GM21526 (cell line): ENCODE measurements at regions not wholly inside any gene's neighbourhood (a gene's known extent, or its start where the extent isn't known, plus 50 kb on each side); places are given as distances from the start of the nearest gene placed in this dataset.
"Not testable (repeated sequence)": the region's sequence is repeated elsewhere in the genome, so short reads cannot be mapped to it uniquely, and the experiment has no call there.

Source experiments
- ATAC-seq: cut with Tn5 transposase; IDR thresholded peaks from one replicate; pipeline ENCODE4 v1.9.1; 2021; ENCODE audit warnings: moderate library complexity; ENCODE audit not compliant: unreplicated experiment, low FRiP score

GRCh38 chr1:55519276-55519675 is 304.1 kb upstream of the USP24 start:
- no peak for ATAC-seq

DNA sequence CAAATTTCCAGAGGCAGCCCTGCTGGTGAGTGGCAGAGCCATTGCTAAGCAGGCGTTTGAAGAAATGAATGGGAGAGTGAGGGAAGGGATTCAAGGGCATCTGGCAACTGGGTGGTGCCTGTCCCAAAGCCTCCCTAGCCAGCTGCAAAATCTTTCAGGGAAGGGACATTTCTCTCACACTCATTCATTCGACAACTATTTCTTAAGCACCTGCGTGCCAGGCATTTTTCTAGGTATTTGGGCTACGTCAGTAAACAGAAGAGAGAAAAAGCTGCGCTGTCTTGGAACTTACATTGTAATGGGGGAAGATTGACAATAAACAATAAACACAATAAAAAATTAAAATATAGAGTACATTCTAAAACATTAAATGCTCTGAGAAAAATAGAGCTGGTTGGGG is 301.9 kb upstream of the USP24 start:
- no peak for ATAC-seq

- not testable (repeated sequence) for ATAC-seq
Observed at GRCh38 chr1:55514571-55514970, 299.4 kb upstream of the USP24 start.

DNA sequence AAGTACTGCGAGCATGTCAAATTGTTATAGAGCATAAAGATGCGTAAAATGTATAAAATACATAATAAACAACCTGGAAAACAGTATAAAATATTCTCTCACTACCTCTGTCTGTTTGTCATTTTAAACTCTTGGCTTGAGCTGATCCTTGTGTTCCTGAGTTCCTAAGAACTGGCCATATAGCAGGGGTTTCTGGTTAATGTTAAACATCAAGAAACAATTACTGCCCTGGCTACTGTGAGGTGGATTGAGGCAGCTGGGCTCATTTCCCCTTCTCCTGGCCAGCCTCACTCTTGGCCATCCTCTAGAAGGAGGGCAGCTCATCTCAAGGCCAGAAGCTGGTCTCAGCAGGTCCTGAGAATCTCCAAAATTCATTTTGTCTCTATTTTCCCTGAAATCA is 297.3 kb upstream of the USP24 start:
- ATAC-seq, result no peak

DNA sequence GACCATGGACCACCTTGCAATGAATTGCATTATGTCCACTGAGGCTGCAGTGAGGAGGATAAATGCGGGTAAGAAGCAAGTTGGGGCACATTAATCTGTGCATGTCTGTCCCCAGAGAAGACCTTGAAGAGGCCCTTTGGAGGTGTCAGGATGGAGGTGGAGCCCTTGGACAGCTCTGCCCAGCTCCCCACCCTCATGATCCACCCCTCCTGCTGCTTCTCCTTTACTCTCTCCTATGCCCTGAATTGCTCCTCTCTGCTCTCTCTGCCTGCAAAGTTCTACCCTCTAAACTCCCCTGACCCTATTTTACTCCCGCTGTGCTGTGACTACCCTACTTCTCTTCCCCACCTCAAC is 292.4 kb upstream of the USP24 start:
- no peak for ATAC-seq

GRCh38 chr1:55506740-55507577 is 291.8 kb upstream of the USP24 start:
- no peak for ATAC-seq

DNA sequence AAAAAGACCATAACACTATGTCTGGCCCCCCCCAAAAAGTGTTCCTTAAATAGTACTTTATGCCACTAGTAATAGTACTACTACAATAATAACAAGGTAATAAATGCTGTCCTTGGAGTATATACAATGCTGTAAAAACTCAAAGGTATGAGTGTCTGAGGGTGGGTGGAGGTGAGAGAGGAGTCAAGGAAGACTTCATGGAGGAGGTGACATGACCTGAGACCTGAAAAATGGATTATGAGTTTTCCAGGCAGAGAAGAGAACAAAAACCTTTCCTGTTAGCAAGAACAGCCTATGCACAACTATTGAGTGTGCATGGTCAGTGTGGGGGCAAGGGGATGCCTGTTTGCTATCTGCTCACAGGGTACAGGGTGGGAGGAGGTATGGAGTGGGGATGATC is 290.2 kb upstream of the USP24 start:
- ATAC-seq, result no peak

DNA sequence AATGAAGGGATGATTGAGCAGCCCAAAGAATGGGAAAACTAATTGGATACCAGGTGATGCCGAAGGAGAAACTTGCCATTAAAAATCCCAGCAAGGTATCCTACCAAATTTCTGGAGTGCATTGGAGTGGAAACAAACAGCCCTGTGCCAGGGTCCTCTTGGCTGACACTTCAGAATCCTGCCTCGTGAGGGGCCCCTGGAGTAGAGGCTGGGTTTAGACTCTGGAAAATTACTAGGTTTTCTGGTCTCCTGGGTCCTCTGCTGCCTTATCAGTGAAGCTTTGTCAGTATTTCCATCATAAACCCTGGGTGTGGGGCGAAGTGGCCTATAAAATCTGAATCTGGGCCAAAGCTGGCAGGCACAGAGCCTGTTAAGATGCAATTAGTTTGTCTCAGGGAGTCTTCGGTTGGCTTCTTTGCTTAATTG is 289.2 kb upstream of the USP24 start:
- no peak for ATAC-seq

DNA sequence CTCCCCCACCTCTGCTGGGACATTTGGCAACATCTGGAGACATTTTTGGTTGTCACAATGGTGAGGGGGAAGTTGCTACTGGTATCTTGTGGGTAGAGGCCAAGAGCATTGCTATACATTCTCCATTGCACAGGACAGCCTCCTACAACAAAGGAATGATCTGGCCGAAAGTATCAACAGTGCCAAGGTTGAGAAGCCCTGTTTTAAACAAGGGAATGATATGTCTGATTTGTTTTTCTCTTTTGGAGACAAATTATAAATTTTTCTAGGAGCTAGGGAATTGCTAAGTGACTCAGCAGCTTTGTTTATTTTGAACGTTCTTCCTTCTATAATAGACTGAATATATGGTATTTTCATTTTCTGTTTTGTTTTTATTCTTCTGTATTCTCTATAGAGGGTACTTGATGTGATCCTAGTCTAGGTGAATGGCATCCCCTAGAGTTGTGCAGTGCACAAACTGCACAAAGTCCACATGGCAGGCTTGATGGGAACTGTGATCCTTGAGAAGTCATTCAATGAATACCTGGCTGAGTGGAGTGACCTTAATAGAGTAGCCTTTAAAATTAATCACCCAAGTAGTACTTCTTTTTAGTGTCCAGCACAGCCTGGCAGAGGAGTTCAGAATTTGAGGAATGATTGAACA is 288.6 kb upstream of the USP24 start:
- ATAC-seq, result no peak

GRCh38 chr1:55500601-55501000 is 285.4 kb upstream of the USP24 start:
- ATAC-seq, result no peak

- no peak for ATAC-seq
Observed at GRCh38 chr1:55490547-55490946, 275.4 kb upstream of the USP24 start.

GRCh38 chr1:55484173-55484572 is 269.0 kb upstream of the USP24 start:
- ATAC-seq, result no peak

GRCh38 chr1:55483523-55483922 is 268.4 kb upstream of the USP24 start:
- ATAC-seq, result no peak

GRCh38 chr1:55481634-55482033 is 266.5 kb upstream of the USP24 start:
- no peak for ATAC-seq

GRCh38 chr1:55480029-55480795 is 265.0 kb upstream of the USP24 start:
- ATAC-seq, result no peak

DNA sequence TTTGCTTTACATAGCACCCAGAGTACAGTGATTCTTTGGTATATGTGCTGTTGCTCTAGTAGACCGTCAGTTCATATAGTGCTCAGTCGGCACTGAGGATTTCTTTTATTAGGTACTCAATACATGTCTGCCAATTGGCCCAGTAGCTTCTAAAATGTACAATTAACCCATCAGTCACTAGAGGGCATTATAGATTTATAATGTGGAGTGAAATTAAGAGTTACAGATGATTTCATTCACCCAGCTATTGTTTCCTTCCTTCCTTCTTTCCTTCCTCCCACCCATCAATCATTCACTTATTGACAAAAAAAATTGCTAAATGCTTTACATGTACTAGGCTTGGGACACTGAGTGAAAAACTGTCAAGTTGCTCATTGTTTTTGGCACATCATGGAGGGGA is 263.6 kb upstream of the USP24 start:
- ATAC-seq, result no peak

DNA sequence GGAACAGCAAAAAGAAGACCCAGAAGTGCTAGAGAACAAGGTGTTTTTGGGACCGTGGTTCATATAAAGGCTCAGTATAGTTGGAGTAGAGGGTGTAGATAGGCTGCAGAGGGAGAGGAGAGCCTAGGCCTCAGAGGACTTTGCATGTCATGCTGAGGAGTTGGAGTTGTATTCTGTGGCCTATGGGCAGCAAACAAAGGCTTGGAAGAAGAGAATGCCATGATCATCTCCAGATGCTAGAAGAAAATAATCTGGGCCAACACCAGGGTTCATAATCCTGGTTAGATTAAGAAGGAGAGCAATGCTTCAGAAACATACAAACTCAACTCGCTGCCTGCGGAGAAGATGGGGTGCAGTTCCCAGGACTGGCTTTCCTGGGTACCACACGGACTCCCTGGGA is 262.8 kb upstream of the USP24 start:
- no peak for ATAC-seq

GRCh38 chr1:55476445-55477015 is 261.4 kb upstream of the USP24 start:
- no peak for ATAC-seq

GRCh38 chr1:55474168-55474786 is 259.1 kb upstream of the USP24 start:
- no peak for ATAC-seq

DNA sequence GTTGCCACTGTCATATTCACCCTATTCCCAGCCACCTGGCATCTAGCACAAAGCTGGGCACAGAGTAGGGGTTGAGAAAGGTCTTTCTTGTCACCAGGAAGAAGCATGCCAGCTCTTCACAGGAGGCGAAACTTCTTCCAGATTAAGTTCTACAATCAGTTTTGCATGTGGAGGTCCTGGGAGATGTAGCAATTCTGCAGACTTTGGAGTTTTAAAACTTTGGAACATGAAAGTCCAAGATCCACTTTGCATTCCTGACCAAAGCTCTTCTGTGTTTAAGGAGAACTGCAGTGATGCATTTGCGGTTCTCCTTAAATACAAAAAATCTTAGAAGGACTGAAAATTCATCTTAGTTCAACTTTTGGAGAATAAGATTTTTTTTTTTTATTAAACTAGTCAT is 258.5 kb upstream of the USP24 start:
- no peak for ATAC-seq

DNA sequence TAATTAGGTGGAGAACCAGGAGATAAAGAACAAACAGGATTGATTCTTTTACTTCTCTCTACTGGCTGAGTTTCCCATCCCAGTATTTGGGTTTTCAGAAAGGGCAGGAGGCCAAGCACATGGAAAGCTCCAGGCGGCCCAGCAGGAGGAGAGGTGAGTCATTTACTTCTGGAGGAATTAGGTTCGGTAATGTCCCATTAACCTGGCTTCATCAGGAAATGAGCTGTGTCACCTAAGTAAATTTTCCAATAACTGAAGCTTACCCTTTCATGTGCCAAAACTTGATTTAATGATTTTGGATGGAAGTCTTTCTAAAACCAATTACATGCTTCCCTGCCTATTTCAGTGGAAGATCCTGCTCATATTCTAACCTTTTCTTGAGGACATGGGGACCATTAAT is 257.6 kb upstream of the USP24 start:
- ATAC-seq, result no peak
